PC-3 (cell line): ENCODE measurements at regions not wholly inside any gene's neighbourhood (a gene's known extent, or its start where the extent isn't known, plus 50 kb on each side); places are given as distances from the start of the nearest gene placed in this dataset.
A peak's percentile ranks its signal among the peaks of the same experiment; 100 is the strongest.

Experiments
- ATAC-seq: fragments of 200-7000 bp; cut with Tn5 transposase; 2 replicates; pipeline ENCODE4 v1.9.1; 2020; ENCODE audit warnings: mild to moderate bottlenecking, moderate library complexity
- BruUV-seq: library from RNA; stranded (reverse); fragments of 400-500 nt; replicated peaks from 2 replicates; lab custom pipeline; 2021; lab: Mats Ljungman, UMichigan
- CTCF ChIA-PET: fragments of 300-600 bp; sonication (Branson Sonifier 250); formaldehyde crosslinking; loops from one replicate; lab custom pipeline; 2022; ENCODE audit warnings: antibody characterized with exemption; lab: Charles Lee
- POLR2A ChIA-PET: fragments of 300-600 bp; sonication (Branson Sonifier 250); formaldehyde crosslinking; loops from one replicate; lab custom pipeline; 2022; ENCODE audit warnings: antibody characterized with exemption; ENCODE audit not compliant: unreplicated experiment; lab: Charles Lee
- DNase-seq: peaks from one replicate; pipeline ENCODE4 v3.0.0-alpha.2; 2015
- H2AFZ ChIP-seq: fragments of 300-600 bp; sonication (generic); 2 replicates; pipeline ENCODE4 v1.6.0; 2016; ENCODE audit warnings: antibody characterized with exemption, low read length
- H3F3A ChIP-seq: fragments of 300-600 bp; sonication (generic); one replicate; pipeline ENCODE4 v1.6.0; 2017; ENCODE audit warnings: antibody characterized with exemption, low read length, control low read depth, mild to moderate bottlenecking; ENCODE audit not compliant: unreplicated experiment
- H3K27ac ChIP-seq: fragments of 300-600 bp; sonication (generic); 2 replicates; pipeline ENCODE4 v1.5.1; 2016; ENCODE audit warnings: mild to moderate bottlenecking, low read length
- H3K27me3 ChIP-seq: fragments of 300-600 bp; sonication (generic); 2 replicates; pipeline ENCODE4 v1.6.1; 2016; ENCODE audit warnings: low read length, mixed read lengths
- H3K36me3 ChIP-seq: fragments of 300-600 bp; sonication (generic); 2 replicates; pipeline ENCODE4 v1.6.1; 2016; ENCODE audit warnings: low read depth, mixed run types, low read length, mixed read lengths
- H3K4me1 ChIP-seq: fragments of 300-600 bp; sonication (generic); 2 replicates; pipeline ENCODE4 v1.5.1; 2016; ENCODE audit warnings: low read length; ENCODE audit not compliant: insufficient read depth
- H3K4me2 ChIP-seq: fragments of 300-600 bp; sonication (generic); 2 replicates; pipeline ENCODE4 v1.6.0; 2016; ENCODE audit warnings: low read length
- H3K4me3 ChIP-seq: fragments of 300-600 bp; sonication (generic); 2 replicates; pipeline ENCODE4 v1.5.1; 2016; ENCODE audit warnings: mild to moderate bottlenecking, low read length, mixed read lengths
- H3K79me2 ChIP-seq: fragments of 300-600 bp; sonication (generic); 2 replicates; pipeline ENCODE4 v1.6.1; 2017; ENCODE audit warnings: low read length, mixed read lengths
- H3K9ac ChIP-seq: fragments of 300-600 bp; sonication (generic); 2 replicates; pipeline ENCODE4 v1.6.0; 2016; ENCODE audit warnings: mild to moderate bottlenecking, low read length
- H3K9me2 ChIP-seq: fragments of 300-600 bp; sonication (generic); replicated peaks from 2 replicates; pipeline ENCODE4 v1.6.1; 2016; ENCODE audit warnings: mixed run types, low read length, mixed read lengths
- H3K9me3 ChIP-seq: fragments of 300-600 bp; sonication (generic); 2 replicates; pipeline ENCODE4 v1.6.1; 2016; ENCODE audit warnings: low read length, mixed read lengths
- H4K20me1 ChIP-seq: fragments of 300-600 bp; sonication (generic); 2 replicates; pipeline ENCODE4 v1.6.1; 2016; ENCODE audit warnings: low read length, mixed read lengths
- CTCF ChIP-seq: fragments of 300-600 bp; sonication (generic); conservative IDR thresholded peaks from 2 replicates; pipeline ENCODE4 v1.5.1; 2017; ENCODE audit warnings: antibody characterized with exemption, low read depth, mild to moderate bottlenecking, low read length
- EZH2 ChIP-seq: fragments of 300-600 bp; sonication (generic); IDR thresholded peaks from one replicate; pipeline ENCODE4 v1.6.1; 2017; ENCODE audit warnings: antibody characterized with exemption, mild to moderate bottlenecking, low read length; ENCODE audit not compliant: unreplicated experiment
- EZH2phosphoT487 ChIP-seq: fragments of 300-600 bp; sonication (generic); IDR thresholded peaks from 2 replicates; pipeline ENCODE4 v1.6.1; 2018; ENCODE audit warnings: mild to moderate bottlenecking, antibody characterized with exemption, low read length, borderline replicate concordance
- intact Hi-C: fragments of 100-400 bp; cut with micrococcal nuclease; formaldehyde crosslinking; loops from 2 replicates; pipeline ENCODE4 v1.9.0; 2023

- no peaks in the 10 kb centered on the region for H3F3A ChIP-seq
- ChIA-PET CTCF (interaction anchor here (0.6 kb wide), 1 partner anchor 113 kb away, joined by 3 read pairs; no protein-coding TSS in a partner anchor), POLR2A (interaction anchor here (0.7 kb wide), 1 partner anchor 93 kb away, joined by 3 read pairs; no protein-coding TSS in a partner anchor)
- peak; percentile 15 for ATAC-seq
- peak overlapping the region; percentile 66 for H3K9ac ChIP-seq
- intact Hi-C loops, result loop anchor here (1.0 to 10.0 kb wide), 4 partner anchors 8 to 171 kb away; no protein-coding TSS in a partner anchor
- H3K4me1 ChIP-seq, result peaks cover 44% of the 10 kb centered on the region
- H3K36me3 ChIP-seq, result no peaks in the 10 kb centered on the region
- no peaks in the 10 kb centered on the region for H3K79me2 ChIP-seq
- H3K9me2 ChIP-seq, result no peaks in the 10 kb centered on the region
- peak; percentile 55 for DNase-seq
- peak overlapping the region; percentile 10; the same call in 1 of the 2 replicates for H3K4me3 ChIP-seq
- H4K20me1 ChIP-seq, result no peaks in the 10 kb centered on the region
- H3K9me3 ChIP-seq, result no peaks in the 10 kb centered on the region
- H2AFZ ChIP-seq, result peak overlapping the region; percentile 53
- H3K4me2 ChIP-seq, result peak overlapping the region; percentile 60
- H3K27me3 ChIP-seq, result no peaks in the 10 kb centered on the region
- TSS peak; percentile 91 for BruUV-seq
- TF ChIP-seq CTCF (no peak), EZH2phosphoT487 (no peak), EZH2 (no peak)
- H3K27ac ChIP-seq, result peak overlapping the region; percentile 93
These were observed 96.9 kb upstream of the NEBL start for GRCh38 chr10:20993830-20994527.

- CTCF ChIA-PET, result interaction anchor here (0.5 to 0.6 kb wide), 2 partner anchors 112 to 1237 kb away, joined by 3 read pairs; no protein-coding TSS in a partner anchor
- no peaks in the 10 kb centered on the region for H3F3A ChIP-seq
- H3K36me3 ChIP-seq, result no peaks in the 10 kb centered on the region
- peaks cover 44% of the 10 kb centered on the region for H3K4me1 ChIP-seq
- H3K4me2 ChIP-seq, result peak overlapping the region; percentile 60
- H3K27me3 ChIP-seq, result no peaks in the 10 kb centered on the region
- ATAC-seq (peak; percentile 89), DNase-seq (peak; percentile 86)
- peak overlapping the region; percentile 66 for H3K9ac ChIP-seq
- H3K27ac ChIP-seq, result peak overlapping the region; percentile 93
- POLR2A ChIA-PET, result interaction anchor here (0.5 to 0.7 kb wide), 2 partner anchors 94 kb away, joined by 3 to 4 read pairs; no protein-coding TSS in a partner anchor
- no peaks in the 10 kb centered on the region for H4K20me1 ChIP-seq
- TF ChIP-seq EZH2phosphoT487 (no peak), CTCF (no peak), EZH2 (no peak)
- peak overlapping the region; percentile 53 for H2AFZ ChIP-seq
- intact Hi-C loops, result loop anchor here (1.0 to 10.0 kb wide), 4 partner anchors 9 to 171 kb away; no protein-coding TSS in a partner anchor
- no TSS peak for BruUV-seq
- peak overlapping the region; percentile 10; the same call in 1 of the 2 replicates for H3K4me3 ChIP-seq
- no peaks in the 10 kb centered on the region for H3K79me2 ChIP-seq
- no peaks in the 10 kb centered on the region for H3K9me2 ChIP-seq
- H3K9me3 ChIP-seq, result no peaks in the 10 kb centered on the region
These were observed 96.3 kb upstream of the NEBL start for GRCh38 chr10:20993389-20993788.
